SIG-M5 treated with dmso at 0.1 percent for 504 hours (cell line): ENCODE measurements at regions not wholly inside any gene's neighbourhood (a gene's known extent, or its start where the extent isn't known, plus 50 kb on each side); places are given as distances from the start of the nearest gene placed in this dataset.

Experiments used
- DNase-seq: peaks from one replicate; lab custom pipeline; 2025; ENCODE audit not compliant: unreplicated experiment; lab: John Stamatoyannopoulos, UW

DNA sequence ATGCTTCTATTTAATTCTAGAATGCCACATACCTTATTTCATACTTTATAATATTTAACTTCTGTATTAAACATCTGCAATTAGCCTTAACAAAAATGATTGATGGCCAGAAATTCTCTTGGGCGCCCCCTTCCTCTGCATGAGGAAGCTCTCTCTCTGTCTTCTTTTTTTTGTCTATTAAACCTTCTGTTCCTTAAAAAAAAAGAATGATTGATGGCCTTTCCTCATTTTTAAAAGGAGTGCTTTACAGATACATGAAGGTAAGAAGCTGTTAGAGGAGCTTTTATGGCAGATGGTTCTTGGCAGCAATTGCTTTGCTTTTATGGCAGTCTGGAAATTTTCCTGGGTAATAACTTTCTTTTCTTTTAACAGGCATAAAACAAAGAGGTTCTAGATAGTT lies 526.9 kb downstream of the SLC4A3 start:
- no peak for DNase-seq

DNA sequence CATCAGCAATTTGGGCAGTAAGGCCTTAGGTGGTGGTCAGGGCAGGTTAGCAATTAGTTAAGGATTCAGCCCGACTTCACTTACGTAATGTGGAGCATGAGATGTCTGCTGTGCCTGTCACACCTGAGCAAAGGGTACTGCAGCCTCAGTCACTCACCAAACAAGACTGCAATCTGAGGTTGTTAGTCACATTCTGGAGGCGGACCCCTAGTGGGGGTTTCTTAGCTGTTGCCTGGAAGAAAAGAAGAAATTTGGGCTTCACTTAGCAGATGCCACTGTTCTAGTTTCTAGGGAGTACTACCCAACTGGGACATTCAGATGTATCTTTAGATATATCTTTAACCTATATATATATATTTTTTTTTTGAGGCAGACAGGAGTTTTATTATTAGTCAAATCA lies 529.9 kb downstream of the SLC4A3 start:
- DNase-seq = no peak

DNA sequence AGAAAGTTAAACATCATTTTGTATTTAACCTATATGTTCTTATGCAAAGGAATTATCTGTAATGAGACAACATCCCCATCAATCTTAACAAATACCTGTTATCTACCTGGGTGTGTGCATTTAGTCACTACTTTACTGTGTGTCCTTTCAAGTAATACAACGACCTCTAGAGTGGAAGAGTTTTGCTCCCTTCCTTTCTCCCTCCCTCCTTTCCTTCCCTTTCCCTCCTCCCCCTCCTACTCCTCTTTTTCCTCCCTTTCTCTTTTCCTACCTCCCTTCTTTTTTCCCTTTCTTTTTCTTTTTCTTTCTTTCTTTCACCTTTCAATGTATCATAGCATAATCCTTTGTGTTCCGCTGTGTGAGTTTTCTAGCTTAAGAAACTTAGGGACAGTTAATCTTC lies 532.3 kb downstream of the SLC4A3 start:
- DNase-seq = no peak

DNA sequence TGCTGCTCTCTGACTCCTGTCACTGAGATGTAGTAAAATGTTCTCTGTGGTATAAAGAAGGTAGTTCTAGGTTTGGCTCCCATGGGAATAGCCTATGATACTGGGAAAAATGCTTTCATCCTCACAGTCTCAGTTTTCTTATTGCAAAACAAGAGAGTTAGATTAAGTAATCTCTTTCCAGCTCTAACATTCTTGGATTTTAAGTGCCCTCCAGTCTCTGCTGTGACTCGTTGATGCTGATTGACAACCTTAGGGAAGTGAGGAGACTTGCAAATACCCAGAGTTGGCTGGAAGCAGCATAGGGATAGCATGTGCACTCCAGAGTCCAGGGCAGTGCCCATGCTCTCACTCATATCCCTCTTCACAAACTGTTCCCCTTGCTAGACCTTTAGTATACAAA lies 534.9 kb downstream of the SLC4A3 start:
- DNase-seq = no peak

DNA sequence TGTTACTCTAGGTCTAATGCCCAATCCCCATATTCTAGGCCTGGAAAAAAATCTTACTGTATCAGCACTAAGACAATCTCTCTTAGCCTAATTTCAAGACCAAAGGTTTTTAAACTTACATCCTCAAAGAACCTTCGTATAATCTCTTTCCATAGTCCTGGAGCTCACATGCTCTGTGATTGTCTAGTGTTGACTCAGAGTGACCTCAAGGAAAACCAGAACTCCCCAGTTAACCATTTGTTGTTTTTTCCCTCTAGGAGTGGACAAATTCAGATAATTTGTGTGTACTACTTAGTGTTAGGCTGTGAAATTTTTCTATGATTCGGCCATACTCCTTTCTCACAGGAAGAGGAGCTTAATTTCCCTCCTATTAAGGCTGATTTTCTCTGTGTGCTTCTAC lies 536.1 kb downstream of the SLC4A3 start:
- DNase-seq = no peak

DNA sequence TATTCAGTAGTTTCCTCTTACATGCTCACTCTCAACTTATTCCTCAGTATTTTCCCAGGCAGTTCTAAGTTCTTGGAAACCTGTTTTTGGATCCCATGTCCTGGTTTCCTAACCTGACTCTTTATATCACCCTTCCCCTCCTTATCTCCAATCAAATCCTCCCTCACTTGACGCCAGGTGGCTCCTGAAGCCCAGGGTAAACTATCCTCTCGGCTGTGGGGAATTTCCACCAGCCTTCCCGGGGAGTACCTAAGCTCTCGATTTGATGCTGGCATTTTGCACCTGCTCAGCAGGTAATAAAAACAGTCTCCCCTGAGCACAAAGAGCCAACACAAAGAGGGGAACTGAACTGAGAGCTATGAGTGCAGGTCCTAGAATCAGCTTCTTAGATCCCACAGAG lies 538.0 kb downstream of the SLC4A3 start:
- DNase-seq = no peak

DNA sequence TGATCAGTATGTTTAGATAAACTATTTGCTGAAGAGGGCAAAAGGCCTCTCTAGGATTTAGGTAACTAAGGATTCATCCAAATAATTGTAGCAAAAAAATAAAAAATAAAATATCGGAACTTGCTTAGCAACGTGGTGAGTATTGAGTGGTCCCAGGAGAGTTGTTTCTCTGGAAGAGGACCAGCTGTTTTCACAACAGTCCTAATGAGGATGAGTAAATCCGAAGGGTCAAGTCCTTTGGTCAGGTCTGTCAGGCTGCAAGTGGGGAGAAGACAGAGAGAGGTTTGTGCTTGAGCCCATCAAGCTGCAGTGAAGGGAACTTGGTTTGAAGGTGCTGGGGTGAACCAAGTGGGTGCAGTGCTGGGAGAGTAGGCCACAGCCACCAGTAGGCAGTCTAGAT lies 539.2 kb downstream of the SLC4A3 start:
- no peak for DNase-seq

DNA sequence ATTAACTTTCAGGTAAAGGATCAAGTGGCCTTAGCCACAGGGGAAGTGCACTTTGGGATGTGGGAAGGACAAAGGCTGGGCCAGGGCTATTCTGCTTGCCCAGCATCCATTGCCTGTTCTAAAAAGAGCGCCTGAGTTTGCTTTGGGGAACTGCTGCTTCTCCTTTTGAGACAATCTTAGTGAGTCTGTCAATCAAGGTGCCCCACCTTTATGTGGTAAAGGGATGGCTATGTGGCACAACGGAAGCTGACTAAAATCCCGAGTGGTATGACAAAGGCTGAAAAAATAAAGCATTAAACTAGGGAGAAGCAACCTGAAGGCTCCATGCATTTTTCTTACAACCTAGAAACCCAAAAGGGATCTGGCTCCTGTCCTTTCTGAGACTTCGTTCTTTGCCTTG lies 540.5 kb downstream of the SLC4A3 start:
- no peak for DNase-seq

DNA sequence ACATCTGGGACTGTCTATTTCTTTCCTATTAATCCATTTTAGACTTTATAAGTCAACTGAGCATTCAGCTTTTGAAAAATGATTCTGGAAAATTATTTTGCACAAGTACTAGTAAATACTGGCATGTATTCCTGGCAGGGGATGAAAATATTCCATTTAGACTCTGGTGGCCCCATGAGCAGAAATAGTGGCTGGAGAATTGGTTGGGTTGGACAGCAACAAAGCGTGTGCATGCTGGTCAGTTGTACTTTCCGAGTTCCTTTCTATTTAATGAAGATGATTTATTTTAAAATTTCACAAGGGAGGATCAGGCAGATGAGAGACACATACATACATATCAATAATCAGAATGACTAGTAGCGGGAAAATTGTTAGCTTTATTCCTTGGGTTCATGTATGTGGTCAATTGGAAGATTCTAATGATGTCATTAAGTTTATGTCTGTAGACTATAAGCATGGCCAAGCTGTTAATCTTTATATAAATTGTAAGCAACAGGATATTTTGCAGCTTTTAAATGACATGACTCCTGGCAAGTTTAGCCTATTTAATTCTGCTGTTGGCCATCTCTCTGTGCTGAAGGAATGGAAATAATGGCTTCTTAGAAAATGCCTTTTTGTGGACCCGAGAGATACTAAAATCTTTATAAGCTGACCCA lies 541.6 kb downstream of the SLC4A3 start:
- no peak for DNase-seq

DNA sequence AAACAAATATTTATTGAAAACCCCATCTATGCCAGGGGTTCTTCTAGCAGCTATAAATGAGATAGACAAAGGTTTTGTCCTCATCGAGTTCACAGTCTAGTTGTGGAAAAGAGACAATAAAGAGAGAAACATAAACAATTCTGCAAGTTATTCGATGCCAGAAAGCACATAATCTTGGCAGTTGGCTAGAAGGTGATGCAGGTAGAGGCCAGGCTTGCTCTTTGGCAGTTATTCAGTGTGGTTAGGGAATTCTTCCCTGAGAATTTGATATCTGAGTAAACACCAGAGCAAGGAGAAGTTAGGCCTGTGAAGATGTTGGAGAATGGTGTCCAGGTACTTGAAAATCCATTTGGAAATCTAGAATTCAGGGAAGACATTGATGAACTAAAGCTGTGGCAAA lies 547.4 kb downstream of the SLC4A3 start:
- DNase-seq = no peak

DNA sequence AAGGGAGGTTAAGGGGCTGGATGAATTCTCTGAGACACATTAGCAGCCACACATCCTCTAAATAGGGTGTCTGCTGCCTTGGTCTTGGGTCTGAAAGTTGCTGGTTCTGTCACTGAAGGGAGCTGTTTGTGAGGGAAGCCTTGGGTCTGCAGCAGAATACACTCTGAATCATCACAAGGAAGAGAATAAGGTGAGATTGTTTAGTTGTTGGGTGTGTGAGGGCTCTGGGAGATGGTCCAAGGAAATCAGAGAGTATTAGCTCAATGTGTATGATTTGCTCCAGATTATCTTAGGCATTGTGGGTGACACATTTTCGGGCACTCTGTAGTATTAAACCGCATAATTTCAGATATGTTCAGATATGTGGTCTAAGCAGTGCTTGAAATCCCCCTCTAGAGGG lies 548.5 kb downstream of the SLC4A3 start:
- no peak for DNase-seq

DNA sequence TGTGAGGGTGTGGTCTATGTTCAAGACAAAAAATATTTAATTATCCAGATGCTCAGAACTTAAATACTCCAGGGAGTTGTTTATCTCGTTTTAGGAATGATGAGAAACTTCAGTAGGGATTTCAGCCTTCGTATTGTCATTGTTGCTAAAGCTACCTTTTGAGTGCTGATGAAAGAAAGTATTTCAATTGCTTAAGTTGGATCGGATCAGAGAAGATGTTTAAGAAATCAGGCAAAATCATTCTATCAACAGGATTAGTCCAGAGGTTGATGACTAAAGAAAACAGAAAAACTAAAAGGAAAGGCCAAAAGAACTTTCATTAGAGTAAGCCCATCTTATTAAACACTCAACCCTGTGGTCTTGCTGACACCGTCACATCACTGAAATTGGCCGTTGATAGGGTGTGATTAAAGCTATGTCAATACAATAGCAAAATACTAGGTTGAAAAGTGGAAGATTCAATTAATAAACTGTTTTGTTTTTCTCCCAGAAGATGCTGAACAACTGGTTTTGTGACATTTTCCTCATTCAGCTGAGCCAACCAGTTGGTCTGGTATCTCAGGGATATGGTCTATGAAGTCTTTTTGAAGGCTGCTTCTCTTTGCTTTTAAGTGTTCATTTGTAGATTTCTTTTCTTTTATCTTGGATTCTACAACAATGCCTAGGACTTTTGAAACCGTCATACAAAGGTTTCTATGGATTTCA lies 551.7 kb downstream of the SLC4A3 start:
- DNase-seq = peak; percentile 8

DNA sequence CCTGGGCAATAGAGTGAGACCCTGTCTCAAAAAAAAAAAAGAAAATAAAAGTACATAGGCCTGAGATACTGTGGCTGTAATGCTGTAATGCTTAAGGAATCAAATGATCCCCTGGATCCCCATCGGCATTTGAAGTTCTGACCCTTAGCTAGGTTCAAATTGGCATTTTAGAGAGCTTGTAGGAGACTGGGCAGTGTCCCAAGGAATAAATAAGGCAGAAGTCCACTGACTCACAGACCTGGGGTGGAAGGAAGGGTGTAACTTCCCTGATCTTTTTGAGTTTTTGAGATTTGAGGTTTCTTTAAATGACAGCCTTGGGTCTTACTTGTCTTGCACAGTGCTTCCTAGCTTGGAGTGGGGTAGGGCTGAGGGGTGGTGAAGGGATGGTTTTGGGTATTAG lies 553.7 kb downstream of the SLC4A3 start:
- DNase-seq = no peak

DNA sequence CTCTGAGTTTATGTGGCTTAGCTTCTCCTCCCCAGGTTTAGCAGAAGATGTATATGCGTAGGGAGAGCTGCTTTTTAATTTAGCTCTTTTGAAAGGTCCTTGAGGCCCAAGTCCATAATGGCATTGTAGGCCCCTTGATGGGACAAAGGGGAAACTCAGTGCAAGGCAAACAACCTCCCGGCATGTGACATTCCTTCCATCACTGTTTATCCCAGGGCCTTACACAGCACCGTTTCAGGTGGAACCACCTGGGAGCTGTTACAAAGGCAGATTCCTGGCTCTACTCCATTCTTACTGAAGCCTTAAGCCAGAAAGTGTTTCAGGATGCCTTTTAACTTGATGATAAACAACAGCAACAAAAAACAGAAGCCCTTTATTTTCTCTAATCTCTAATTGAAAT lies 555.4 kb downstream of the SLC4A3 start:
- no peak for DNase-seq

DNA sequence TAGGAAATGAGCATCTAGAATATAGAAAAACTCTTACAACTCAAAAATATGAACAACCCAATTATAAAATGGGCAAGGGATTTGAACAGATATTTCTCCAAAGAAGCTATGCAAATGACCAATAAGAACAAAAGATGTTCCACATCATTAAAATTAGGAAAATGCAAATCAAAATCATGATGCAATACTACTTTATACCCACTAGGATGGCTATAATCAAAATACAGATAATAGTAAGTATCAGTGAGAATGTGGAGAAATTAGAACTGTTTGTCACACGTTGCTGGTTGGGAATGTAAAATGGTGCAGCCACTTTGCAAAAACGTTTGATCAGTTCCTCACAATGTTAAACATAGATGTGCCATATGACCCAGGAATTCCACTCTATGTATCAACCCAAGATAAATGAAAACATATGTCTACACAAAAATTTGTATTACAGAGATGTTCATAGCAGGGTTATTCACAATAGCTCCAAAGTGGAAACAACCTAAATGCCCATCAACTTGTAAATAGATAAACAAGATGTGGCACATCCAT lies 558.4 kb downstream of the SLC4A3 start:
- DNase-seq = no peak

DNA sequence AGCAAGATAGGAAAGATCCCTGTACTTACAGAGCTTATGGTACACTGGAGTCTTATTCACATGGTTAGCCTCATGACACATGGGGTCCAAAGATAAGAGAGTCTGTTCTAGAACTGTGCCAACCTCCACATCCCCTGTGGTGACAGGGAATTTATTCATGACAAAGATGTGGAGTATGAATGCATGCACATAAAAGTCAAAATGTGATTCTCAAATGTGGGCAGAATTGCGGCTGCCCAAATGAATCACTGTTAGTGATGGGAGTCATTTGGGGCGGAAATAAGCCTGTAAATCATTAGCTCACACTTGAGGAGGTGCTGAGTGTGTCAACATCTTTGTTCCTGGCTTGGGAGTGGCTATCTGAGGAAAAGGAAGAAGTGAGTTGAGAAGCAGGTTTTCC lies 560.6 kb downstream of the SLC4A3 start:
- no peak for DNase-seq

DNA sequence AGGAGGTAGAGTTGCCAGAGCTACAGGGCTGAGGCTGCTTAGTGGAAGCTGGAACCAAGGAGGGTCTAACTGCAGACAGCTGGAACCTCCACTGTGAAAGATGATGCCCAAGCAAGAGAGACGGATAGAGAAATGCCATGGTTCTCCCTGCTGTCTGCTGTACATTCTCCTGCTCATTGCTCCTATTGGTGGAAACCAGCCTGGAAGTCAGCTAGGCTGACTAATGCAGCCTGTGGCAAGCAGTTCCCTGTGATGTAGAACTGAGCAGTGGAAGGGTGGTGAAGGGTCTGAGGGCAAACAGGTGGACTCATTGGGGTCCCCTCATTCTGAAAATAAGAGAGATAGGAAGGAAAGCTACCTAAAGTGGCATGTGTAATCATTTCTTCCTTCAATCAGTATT lies 563.6 kb downstream of the SLC4A3 start:
- no peak for DNase-seq

DNA sequence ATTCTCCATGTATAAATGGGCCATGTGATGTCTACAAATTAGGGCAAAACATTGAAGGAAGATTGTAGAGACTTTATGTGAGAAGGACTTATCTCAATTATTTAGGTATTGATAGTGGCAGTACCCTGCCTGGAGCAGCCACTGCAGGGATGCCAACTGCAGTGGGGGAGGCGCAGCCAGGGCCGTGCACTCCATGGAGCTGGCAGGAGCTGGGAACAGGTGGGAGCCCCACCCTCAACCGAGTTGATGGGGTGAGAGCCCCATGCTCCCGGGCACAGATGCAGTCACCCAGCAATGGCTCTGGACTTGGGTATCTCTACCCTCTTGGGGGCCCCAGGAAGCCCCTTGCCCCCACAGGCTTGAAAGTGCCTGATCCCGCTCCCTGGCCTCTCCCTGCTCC lies 564.3 kb downstream of the SLC4A3 start:
- no peak for DNase-seq

DNA sequence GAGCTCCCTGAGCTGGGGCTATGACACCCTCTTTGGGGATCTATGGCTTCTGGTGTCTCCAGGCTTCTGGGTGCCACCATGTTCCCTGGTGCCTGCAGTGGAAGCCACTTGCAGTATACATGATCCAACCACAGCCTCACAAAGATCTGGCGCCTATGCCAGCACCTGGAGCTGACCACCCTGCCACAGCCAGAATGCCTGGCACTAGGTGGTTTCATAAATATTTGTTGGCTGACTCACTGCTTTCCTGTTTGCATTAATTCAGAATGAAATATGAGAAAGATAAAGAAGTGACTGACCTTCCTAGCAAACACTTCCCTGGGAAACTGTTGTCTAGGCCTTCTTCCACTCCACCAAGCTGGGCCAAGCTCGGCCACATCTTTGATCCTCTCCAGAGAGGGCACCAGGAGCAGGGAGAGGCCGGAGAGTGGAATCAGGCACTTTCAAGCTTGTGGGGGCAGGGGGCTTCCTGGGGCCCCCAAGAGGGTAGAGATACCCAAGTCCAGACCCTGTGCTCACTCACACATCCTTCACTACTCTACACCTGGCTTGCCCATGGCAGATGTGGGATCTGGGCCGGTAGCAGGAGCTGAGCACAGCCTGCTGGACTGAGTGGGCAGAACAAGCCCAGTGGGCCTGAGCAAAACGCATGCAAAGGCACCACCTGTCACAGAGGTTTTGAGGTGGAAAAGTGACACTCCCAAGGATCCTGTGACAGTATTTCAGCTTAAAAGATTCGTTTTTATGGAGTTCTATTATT lies 565.7 kb downstream of the SLC4A3 start:
- no peak for DNase-seq

DNA sequence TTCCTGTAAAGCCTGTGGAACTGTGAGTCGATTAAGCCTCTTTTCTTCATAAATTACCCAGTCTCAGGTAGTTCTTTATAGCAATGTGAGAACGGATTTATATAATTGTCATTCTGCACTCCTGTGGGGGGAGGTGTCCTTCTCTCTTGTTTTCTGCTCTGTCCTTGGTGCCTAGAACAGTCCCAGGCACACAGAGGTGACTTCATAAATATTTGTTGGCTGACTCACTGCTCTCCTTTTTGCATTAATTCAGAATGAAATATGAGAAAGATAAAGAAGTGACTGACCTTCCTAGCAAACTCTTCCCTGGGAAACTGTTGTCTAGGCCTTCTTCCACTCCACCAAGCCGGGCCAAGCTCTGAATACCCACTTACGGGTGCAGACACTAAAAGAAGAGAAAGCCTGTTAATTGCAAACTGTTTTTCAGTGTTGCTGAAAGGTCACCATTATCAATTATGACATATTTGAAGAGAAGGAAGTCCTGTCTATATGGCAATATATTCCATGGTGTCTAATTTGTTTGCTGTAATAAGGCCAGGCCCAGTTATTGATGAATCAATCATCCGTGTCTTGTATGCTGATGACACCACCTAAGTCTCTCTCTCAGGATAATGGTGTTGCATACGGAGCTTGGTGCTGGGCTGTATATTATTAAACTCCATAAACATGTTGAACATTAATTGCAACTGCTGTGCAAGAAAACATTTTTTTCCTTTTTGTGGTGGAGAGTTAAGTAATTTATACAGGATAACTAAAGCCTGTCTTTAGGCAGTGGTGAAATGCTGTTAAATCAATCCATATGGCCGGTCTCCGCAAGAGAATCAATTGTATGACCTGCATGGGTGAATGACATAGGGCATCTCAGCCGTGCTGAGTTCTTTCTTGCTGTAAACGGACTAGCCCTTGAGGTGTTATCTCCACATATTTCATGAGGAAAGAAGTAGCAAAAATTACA lies 567.5 kb downstream of the SLC4A3 start:
- no peak for DNase-seq

DNA sequence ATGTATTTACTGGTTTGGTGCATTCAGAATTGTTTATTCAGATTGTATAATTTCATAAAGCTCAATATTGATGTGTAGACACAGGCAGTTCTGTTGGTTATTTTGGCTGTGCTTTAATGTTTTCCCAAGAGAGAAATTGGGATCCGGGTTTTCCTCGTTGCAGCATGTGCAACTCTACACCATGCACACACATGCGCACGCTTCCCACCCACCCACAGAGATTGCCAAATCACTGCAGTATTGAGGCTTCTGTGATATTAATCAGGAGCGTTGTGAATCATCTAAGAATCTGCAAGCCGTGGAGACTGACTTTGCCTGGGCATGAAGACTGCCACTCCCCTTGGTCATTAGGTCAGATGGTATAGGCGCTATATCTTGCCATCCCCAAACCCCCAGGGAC lies 571.5 kb downstream of the SLC4A3 start:
- DNase-seq = no peak
